Ovary (tissue), 7 donors: ENCODE measurements at regions not wholly inside any gene's neighbourhood (a gene's known extent, or its start where the extent isn't known, plus 50 kb on each side); places are given as distances from the start of the nearest gene placed in this dataset.

Experiments
- DNase-seq, 5 donors: peaks; one replicate each; pipeline ENCODE4 v3.0.0-alpha.2; 2019 to 2020
- H3K27ac ChIP-seq, 2 donors: fragments of 200-600 bp; one replicate each; pipeline versions ENCODE4 v1.5.1 to v1.8.0; 2019 to 2022
- H3K27me3 ChIP-seq: fragments of 200-600 bp; one replicate; pipeline ENCODE4 v1.8.0; 2022
- H3K36me3 ChIP-seq: fragments of 200-600 bp; sonication (generic); one replicate; pipeline ENCODE4 v1.5.1; 2019
- H3K4me1 ChIP-seq: one replicate; pipeline ENCODE4 v1.8.1; 2013; ENCODE audit warnings: mild to moderate bottlenecking, moderate library complexity; ENCODE audit not compliant: insufficient read depth
- H3K4me3 ChIP-seq: fragments of 200-600 bp; sonication (generic); one replicate; pipeline ENCODE4 v1.5.1; 2017
- H3K9me3 ChIP-seq, 2 donors: fragments of 200-600 bp in 1 of 2; sonication (generic) in 1 of 2; one replicate each; pipeline versions ENCODE4 v1.5.1 to v1.8.1; 2013 to 2019; ENCODE audit warnings: mild to moderate bottlenecking in 1 of 2, moderate library complexity in 1 of 2
- EP300 ChIP-seq: sonication (generic); formaldehyde crosslinking; IDR thresholded peaks from one replicate; pipeline ENCODE4 v1.6.1; 2017; ENCODE audit warnings: antibody characterized with exemption
- POLR2A ChIP-seq: fragments of 450-650 bp; IDR thresholded peaks from one replicate; pipeline ENCODE4 v1.6.1; 2017; ENCODE audit warnings: antibody characterized with exemption, mild to moderate bottlenecking, moderate library complexity
- WGBS, 3 donors: extraction: QIAGEN DNeasy Blood & Tissue Kit in 1 of 3; methylation state at CpG; one replicate each; pipeline versions ENCODE4 v1.1.5 to v1.1.7; 2013 to 2017; 5-methylcytosine and 5-hydroxymethylcytosine counted together
- intact Hi-C, 4 donors: fragments of 100-400 bp; cut with DNase I; formaldehyde crosslinking; loops; one replicate each; pipeline versions ENCODE4 v1.11.0 to v1.15.1; 2022 to 2023
- TF ChIP-seq, protein P1 (sequence below), 3 donors: fragments of 450-650 bp in 2 of 3; fragments of 200-600 bp in 1 of 3; IDR thresholded peaks; one replicate each; pipeline versions ENCODE4 v1.5.1 to v1.8.0; 2016 to 2022; ENCODE audit warnings: antibody characterized with exemption in 3 of 3, mild to moderate bottlenecking in 1 of 3
- donor health status: DM: no; HTN: no; CAD: no; lungs with moderate emphysema.
- donor health status: DM: no; HTN: no; CAD: no.
- donor health status: Bipolar disorder and iron deficiency.
- donor health status: DM: no; HTN: no; CAD: no.
- donor health status: DM: yes; HTN: yes; CAD: no.

DNA sequence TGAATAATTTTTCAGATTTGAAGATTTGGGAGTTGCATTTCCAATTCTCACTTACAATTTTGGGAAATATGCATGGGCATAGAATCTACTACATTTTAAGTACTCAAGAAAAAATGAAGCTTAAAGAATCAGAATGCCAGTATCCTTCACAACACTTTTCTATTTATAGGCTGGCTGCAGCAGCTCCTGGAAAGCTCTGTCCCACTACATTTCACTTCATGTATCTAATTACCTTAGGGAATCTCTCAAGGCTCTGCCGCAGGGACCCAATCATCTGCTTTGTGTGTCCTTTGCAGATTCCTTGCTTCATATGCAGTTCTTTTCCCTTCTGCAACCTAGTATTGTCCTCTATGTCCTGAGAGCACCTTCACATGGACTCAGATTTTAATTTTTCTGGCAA lies 102.9 kb downstream of the NUP35 start:
- DNase-seq, result no peak
- Histone ChIP-seq H3K9me3 (no peaks in the 10 kb centered on the region), H3K4me1 (no peaks in the 10 kb centered on the region), H3K36me3 (no peaks in the 10 kb centered on the region), H3K4me3 (no peak overlapping the region), H3K27ac (no peak overlapping the region), H3K27me3 (no peaks in the 10 kb centered on the region)
- TF ChIP-seq EP300, result no peak
- TF ChIP-seq, protein P1, sequence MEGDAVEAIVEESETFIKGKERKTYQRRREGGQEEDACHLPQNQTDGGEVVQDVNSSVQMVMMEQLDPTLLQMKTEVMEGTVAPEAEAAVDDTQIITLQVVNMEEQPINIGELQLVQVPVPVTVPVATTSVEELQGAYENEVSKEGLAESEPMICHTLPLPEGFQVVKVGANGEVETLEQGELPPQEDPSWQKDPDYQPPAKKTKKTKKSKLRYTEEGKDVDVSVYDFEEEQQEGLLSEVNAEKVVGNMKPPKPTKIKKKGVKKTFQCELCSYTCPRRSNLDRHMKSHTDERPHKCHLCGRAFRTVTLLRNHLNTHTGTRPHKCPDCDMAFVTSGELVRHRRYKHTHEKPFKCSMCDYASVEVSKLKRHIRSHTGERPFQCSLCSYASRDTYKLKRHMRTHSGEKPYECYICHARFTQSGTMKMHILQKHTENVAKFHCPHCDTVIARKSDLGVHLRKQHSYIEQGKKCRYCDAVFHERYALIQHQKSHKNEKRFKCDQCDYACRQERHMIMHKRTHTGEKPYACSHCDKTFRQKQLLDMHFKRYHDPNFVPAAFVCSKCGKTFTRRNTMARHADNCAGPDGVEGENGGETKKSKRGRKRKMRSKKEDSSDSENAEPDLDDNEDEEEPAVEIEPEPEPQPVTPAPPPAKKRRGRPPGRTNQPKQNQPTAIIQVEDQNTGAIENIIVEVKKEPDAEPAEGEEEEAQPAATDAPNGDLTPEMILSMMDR (IDR thresholded peaks at IDR 0.05), result no peak
- TF ChIP-seq POLR2A, result no peak
- intact Hi-C loops, result no loop called here
- 70 to 94% (median 88%) methylated on average over 1 of the region's 1 CpG for WGBS, 3 donors

DNA sequence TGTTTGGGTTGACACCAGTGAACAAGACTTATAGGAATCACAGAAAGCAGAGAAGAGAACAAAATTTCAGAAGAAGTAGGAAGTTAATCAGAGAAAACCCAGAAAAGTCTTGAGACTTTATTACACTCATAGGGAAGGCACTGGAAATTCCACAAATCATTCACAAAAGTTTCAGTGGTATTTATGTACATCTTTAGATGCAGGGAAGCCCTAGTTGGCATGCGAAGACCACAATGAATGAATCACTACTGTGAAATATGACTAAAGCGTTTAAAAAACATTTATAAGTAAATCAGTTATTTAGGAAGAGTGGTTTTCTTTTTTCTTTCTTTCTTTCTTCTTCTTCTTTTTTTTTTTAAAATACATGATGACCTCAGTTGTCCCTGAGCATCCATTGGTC lies 105.1 kb downstream of the NUP35 start:
- H3K27ac ChIP-seq, result no peak overlapping the region
- H3K4me3 ChIP-seq, result no peak overlapping the region
- intact Hi-C loops, result no loop called here
- 96 to 99% (median 96%) methylated on average over 2 of the region's 2 CpGs for WGBS, 3 donors
- H3K27me3 ChIP-seq, result no peaks in the 10 kb centered on the region
- no peak for TF ChIP-seq EP300
- no peak for TF ChIP-seq POLR2A
- TF ChIP-seq, protein P1 (IDR thresholded peaks at IDR 0.05), result no peak
- DNase-seq, result no peak
- no peaks in the 10 kb centered on the region for H3K4me1 ChIP-seq
- H3K36me3 ChIP-seq, result no peaks in the 10 kb centered on the region
- no peaks in the 10 kb centered on the region for H3K9me3 ChIP-seq

DNA sequence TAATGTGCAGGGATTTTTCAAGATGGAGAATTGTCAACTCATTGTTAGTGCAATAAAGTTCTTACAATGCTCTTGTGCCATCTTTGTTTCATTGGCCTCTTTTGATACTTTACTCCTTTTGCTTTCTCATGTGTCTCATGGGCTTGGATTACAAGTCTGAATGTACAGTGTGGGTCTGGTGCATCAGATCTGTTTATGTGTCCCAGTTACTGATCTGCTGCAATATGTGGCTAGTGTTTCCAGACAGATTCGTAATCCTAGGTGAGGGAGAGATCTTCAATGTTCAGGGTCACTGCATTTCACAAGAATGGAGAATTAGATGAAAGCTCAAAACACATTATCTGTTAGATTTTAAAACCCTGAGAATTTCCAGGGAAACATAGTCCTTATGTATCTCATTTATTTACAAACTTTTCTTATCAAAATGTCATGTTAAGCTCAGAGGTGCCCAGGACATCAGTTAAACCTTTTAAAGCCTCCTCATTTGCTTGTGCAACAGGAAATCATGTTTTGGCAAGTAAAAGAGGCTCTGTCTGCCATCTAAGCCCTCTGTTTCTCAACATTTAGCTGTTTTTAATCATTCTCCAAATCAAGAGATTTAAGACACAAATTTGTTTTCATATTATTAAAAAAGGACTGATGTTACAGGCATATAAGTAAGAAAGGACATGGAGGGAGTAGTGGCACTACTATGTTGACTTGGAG lies 108.1 kb downstream of the NUP35 start:
- Histone ChIP-seq H3K36me3 (no peaks in the 10 kb centered on the region), H3K27ac (no peak overlapping the region), H3K27me3 (no peaks in the 10 kb centered on the region), H3K4me3 (no peak overlapping the region), H3K9me3 (no peaks in the 10 kb centered on the region), H3K4me1 (no peaks in the 10 kb centered on the region)
- intact Hi-C loops, result no loop called here
- TF ChIP-seq POLR2A (no peak), EP300 (no peak)
- TF ChIP-seq, protein P1 (IDR thresholded peaks at IDR 0.05), result no peak
- no peak for DNase-seq
- 73 to 84% (median 80%) methylated on average over 1 of the region's 1 CpG for WGBS, 3 donors

DNA sequence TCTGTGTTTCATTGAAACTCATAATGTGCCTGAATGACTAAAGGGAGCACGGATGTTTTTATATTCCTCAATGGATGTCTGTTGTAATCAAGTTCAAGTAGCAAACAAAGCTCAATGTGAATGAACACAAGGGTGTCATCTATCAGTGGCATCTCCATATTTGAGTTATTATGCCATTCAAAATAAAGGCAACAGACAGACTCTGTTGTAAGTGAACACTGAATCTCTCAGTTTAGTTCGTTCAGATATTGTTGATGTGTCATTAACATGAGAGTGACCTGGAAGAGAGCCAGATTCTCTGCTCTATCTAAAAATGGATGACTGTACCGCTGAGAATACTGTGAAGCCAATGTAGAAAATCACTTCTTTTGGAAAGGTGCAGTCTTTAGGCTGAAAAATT lies 118.7 kb downstream of the NUP35 start:
- no peak overlapping the region for H3K4me3 ChIP-seq
- H3K9me3 ChIP-seq, result no peaks in the 10 kb centered on the region
- intact Hi-C loops, result no loop called here
- TF ChIP-seq, protein P1 (IDR thresholded peaks at IDR 0.05), result no peak
- no peak for TF ChIP-seq EP300
- TF ChIP-seq POLR2A, result no peak
- no peaks in the 10 kb centered on the region for H3K27me3 ChIP-seq
- 57 to 64% (median 63%) methylated on average over 3 of the region's 3 CpGs for WGBS, 3 donors
- H3K27ac ChIP-seq, result no peak overlapping the region
- H3K4me1 ChIP-seq, result no peaks in the 10 kb centered on the region
- H3K36me3 ChIP-seq, result no peaks in the 10 kb centered on the region
- no peak for DNase-seq
